ENCODE measurements at regions not wholly inside any gene's neighbourhood (a gene's known extent, or its start where the extent isn't known, plus 50 kb on each side); places are given as distances from the start of the nearest gene placed in this dataset.

DNA sequence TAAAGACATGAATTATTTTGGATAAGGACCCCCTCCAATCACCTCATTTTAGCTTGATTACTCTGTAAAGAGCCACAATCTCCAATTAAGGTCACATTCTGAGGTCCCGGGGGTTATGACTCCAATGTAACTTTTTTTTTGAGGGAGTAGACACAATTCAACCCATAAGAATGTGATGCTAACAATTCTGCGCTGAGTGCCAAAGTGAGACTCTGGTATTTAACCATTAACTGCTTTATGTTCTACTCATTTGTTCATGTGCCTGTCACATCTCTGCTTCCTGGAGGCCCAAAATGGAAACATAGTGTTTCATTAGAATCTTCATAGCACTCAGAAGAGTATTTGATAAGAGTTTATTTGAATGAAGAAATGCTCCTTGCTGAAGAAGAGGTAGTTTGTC, 234.8 kb downstream of the CPE start:
- TF ChIP-seq, protein P1, sequence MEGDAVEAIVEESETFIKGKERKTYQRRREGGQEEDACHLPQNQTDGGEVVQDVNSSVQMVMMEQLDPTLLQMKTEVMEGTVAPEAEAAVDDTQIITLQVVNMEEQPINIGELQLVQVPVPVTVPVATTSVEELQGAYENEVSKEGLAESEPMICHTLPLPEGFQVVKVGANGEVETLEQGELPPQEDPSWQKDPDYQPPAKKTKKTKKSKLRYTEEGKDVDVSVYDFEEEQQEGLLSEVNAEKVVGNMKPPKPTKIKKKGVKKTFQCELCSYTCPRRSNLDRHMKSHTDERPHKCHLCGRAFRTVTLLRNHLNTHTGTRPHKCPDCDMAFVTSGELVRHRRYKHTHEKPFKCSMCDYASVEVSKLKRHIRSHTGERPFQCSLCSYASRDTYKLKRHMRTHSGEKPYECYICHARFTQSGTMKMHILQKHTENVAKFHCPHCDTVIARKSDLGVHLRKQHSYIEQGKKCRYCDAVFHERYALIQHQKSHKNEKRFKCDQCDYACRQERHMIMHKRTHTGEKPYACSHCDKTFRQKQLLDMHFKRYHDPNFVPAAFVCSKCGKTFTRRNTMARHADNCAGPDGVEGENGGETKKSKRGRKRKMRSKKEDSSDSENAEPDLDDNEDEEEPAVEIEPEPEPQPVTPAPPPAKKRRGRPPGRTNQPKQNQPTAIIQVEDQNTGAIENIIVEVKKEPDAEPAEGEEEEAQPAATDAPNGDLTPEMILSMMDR (IDR thresholded peaks at IDR 0.05; ENCODE audit: low read length) = no peak
- no peak for TF ChIP-seq EZH2 (IDR thresholded peaks at IDR 0.05; ENCODE audit: borderline replicate concordance, low read length)
